ENCODE measurements at regions not wholly inside any gene's neighbourhood (a gene's known extent, or its start where the extent isn't known, plus 50 kb on each side); places are given as distances from the start of the nearest gene placed in this dataset.

DNA sequence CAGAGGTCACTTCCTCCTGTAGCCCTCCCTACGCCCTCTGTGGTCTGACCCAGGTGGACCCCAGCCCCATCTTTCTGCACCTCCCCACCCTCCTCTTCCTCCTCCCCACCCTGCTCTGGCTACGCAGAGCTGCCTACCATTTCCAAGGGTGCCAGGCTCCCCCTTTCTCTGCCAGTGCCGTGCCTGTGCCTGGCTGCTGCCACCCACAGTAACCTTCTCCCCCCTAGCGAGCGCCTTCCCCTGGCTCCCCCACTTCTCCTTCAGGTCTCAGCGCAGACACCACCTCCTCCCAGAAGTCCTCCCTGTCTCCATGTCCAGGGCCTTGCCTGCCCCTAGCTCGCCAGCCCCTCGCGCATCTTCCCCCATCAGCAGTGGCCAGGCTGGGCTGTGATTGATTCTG lies 471.5 kb downstream of the PTPRU start:
- no peak for DNase-seq (ENCODE audit: low spot score)

DNA sequence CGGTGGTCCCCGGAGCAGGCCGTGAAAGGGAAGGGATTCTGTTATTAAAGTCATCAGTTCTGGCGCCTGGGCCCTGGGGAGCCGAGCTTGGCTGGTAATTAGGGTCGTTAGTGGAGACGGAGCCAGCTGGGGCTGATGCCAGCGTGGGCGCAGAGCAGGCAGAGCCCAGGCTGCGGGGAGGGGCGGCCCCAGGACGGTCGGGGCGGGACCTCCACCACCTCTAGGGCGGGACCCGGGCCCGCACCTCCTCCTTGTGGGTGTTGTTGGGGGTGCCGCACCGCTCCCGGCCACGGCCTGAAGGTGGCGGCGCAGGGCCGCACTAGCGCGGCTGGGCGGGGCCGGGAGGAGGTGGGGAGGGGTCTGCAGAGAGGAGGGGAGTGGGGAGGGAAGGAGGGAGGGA lies 470.6 kb downstream of the PTPRU start:
- peak; percentile 45 for DNase-seq (ENCODE audit: low spot score)

DNA sequence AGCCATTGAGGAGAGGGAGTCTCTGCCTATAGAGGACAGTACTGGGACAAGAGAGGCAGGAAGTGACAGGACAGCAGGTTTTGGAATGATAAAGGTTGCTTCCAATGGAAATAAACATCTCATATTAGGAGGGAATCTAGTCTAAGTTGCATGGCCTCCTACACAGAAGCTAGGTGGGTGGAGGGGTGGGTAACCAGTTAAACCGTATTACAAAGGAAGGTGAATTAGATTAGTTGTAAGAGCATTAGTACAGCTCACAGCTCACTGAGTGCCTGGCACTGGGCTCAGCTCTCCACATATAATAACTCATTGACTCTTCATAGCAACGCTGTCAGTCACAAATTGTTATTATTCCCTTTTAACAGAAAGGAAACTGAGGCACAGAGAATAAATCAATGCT lies 468.1 kb downstream of the PTPRU start:
- no peak for DNase-seq (ENCODE audit: low spot score)

DNA sequence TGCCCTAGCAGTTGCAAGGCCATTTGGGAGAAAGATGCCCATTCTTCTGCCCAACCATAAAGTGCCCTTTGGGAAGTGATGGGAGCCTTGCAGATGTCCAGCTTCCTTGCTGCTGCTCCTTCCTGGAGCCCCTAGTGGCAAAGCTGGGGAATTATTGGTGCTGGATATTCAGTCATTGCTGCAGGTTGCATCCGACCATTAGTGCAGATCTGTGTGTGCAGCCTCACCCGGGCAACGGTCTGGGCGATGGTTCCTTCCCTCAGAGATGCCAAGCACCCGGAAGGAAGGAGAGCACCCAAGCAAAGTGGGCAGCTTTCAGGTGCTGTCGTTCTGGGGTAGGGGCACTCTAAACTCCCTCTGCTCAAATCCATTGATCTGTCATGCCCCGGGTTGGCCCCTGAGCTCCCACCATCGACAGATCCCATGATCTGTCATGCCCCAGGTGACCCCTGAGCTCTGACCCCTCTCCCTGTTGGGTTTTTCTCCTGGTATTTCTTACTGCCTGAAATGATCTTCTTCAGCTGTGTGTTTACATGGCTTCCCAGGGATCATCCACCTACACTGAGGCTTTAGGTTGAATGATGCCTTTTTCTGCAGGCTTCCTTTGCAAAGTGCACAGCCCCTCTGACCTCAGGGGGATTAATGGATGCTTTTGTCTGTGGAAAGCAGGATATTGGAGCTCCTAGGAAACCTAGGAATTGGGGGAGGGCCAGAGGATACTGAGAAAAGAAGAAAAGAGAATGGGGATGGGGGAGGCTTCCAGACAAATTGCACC lies 467.5 kb downstream of the PTPRU start:
- DNase-seq (ENCODE audit: low spot score) = peak; percentile 61

DNA sequence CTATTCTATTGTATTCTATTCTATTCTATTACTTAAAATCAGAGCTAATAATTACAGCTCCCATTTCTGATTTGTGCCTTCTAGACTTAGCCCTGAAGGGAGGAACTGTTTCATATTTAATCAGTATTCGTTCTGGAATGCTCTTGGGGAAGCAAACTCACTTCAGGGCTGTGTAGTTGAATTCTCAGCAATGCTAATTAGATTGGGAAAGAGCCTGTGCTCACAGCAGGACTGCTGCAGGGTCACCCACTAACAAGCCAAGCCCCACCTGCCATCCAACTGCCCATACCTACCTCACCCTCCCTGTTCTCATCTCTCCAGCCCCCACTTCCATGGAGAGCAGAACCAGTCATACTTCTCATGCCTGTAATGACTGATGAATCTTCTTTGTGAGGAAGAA lies 464.2 kb downstream of the PTPRU start:
- DNase-seq (ENCODE audit: low spot score) = no peak

DNA sequence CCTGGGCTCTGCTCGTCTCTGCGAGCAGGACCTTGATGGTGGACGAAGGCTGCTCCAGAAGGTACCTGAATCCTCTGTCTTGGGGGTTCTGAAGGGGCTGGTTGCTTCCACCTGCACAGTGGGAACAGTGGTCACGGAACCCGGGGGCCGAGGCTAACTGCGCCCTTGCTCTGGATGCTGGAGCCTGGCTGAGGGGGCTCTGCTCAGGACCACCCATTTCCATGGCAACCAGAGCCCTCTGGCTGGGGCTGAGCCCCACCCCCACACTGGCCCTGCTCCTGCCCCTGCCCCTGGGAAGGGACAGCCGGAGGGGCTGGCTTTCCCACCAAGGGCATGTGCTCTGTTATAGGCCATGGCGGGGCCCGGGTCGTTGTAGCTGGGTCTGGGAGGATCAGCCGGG lies 462.3 kb downstream of the PTPRU start:
- DNase-seq (ENCODE audit: low spot score) = no peak

DNA sequence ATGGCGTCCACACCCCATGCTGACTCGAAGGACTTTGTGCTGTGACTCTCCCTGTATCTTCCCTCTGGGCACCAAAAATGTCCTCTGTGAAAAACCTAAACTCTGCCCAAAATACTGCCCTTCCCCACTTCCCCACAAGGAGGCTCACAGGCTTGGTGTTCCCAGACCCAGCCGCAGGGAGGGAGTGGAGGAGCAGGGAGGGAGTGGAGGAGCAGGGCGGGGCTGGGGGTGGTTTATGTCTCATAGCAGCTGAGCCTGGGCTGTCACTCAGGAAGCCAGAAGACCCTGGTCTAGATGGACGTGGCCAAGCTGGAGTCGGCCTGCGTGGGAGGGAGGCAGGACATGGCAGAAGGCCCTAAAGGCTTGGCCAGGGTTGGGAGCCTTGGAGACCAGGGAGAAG lies 461.7 kb downstream of the PTPRU start:
- DNase-seq (ENCODE audit: low spot score) = peak; percentile 46

DNA sequence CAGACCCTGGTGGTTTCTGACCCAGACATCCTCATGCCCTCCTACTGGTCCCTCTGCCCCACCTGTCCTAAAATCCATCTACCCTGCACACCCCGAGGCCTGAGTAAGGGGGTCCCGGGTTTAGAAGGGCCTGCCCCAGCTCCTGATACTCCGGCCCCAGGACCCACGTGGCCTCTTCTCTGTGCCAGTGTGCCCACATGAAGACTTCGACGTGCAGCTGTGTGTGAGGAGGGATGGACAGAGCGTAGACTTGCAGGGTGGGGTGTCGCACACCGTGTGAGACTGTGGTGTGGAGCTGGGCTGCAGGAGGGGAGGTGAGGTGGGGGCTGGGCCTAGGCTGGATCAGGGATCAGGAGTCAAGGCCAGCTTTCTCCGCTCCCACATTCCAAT lies 461.1 kb downstream of the PTPRU start:
- no peak for DNase-seq (ENCODE audit: low spot score)

DNA sequence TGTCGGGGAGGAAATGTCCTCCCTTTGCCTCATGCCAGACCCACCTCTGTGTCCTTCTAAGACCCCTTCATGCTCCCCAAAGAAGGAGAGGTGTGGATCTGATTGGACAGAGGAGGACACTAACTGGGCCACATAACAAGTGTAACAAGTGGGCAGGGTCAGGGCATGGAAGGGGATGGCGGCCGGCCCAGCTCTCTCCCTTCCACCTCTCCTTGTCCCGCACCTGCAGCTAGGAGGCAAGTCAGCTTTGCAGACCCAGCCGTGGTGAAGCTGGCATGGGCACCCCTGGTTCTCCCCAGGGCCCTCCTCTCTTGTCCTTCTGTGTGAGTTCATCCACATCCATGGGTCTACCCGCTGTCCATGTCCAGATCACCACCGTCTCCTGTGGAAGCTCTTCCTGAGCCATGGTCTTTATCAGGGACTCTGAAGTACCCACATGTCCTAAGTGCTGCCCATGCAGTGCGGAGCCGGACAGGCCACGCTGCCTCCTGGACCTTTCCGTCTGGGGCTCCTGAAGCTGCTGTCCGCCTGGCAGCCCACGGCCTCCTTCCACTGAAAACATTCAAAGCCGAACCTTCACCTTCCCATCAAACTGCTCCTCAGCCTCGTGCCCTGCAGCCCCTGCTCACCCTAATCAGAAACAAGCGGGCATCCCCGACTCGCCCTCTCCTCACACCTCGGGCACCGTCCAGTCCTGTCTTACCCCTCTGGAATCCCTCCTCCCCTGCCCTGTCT lies 460.5 kb downstream of the PTPRU start:
- no peak for DNase-seq (ENCODE audit: low spot score)

DNA sequence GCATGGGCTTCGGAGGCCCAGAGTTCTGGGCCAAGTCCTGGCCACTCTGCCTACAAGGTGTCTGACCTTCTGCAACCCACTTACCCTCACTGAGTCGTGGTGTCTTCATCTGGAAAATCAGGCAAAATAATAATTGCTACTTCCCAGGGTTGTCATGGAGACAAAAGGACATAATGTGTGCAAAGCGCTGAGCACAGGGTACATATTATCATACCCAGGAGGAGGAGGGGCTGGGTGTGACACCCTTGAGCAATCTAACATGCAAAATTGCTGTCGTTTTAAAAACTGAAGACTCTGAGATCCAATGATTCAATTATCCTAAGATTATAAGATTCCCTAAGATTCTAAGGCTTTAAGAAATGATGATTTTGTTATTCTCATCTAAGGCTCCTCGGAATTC lies 459.5 kb downstream of the PTPRU start:
- no peak for DNase-seq (ENCODE audit: low spot score)

DNA sequence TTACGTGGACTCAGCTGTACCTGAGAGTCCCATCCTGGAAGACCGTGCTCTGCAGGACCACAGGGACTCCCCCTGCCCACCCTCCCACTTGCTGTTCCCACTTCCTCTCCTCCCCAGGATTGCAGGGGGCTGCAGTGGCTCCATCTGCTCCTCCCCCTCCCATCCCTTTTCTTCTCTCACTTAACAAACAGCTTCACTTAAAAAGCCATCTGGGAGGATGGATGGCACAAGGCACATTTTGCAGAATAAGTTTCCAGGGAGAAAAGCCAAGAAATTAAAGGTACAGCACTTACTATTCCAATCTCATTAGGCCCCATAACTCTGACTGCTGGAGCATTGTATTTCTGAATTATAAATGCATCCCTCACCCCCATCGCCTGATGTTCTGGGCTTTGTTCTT lies 458.7 kb downstream of the PTPRU start:
- no peak for DNase-seq (ENCODE audit: low spot score)

DNA sequence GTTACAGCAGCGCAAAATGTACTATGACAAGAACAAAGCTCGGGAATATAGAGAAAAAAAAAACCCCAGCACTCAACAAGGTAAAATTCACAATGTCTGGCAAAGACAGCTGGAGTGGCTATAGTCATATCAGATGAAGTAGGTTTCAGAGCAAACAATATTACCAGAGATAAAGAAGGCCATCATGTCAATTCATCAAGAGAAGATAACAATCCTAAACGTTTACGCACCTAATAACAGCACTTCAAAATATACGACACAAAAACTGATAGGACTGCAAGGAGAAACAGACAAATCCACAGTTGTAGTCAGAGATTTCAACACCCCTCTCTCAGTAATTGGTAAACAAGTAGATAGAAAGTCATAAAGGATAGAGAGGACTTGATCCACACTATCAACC lies 455.2 kb downstream of the PTPRU start:
- DNase-seq (ENCODE audit: low spot score) = no peak

DNA sequence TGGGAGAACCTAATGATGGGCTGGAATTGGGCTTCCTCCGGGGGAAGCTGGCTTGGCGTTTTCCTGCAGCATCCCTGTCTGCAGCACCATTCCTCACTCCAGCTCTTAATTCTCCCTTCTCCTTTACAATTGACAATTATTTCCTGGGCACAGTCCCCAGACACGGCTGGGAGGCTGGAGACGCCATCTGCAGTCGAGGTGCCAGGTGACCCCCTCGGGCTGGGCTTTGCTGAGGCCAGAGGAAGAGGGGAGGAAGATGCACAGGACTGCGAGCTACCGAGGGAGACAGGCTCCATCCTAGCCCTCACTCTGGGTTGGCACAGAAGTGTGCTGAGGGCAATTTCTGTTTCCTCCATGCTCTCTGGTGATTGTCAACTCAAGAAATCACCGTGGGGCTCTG lies 453.8 kb downstream of the PTPRU start:
- DNase-seq (ENCODE audit: low spot score) = no peak

DNA sequence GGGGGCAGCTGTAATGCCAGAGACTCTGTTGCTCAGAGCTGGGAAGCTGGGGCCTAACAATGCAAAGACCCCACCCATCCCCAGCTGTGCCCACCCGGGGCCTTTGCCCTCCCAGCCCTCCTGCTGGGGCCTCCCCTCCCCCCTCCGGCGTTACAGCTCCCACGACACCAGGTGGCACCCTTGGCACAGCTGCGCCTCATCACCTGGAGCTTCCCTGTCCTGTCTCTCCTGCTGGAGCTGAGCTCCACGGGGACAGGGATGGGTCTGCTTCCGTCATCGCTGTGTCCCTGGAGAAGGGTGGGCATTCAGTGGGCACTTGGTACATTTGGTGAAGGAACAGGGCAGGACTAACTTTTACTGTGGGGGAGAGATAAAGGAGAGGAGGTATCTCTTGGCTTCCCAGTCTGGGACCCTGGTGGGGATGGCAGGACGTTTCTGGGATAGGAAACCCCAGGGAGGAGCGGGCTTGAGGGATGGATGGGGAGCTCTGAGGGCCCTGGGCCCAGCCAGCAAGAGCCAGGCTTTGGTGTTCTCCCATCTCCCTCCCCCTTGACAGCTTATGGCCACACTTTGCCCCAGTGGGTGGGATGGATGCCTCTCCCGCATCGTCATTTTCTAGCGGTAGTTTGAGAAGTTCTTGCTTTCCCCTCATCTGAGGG lies 453.2 kb downstream of the PTPRU start:
- DNase-seq (ENCODE audit: low spot score) = no peak

DNA sequence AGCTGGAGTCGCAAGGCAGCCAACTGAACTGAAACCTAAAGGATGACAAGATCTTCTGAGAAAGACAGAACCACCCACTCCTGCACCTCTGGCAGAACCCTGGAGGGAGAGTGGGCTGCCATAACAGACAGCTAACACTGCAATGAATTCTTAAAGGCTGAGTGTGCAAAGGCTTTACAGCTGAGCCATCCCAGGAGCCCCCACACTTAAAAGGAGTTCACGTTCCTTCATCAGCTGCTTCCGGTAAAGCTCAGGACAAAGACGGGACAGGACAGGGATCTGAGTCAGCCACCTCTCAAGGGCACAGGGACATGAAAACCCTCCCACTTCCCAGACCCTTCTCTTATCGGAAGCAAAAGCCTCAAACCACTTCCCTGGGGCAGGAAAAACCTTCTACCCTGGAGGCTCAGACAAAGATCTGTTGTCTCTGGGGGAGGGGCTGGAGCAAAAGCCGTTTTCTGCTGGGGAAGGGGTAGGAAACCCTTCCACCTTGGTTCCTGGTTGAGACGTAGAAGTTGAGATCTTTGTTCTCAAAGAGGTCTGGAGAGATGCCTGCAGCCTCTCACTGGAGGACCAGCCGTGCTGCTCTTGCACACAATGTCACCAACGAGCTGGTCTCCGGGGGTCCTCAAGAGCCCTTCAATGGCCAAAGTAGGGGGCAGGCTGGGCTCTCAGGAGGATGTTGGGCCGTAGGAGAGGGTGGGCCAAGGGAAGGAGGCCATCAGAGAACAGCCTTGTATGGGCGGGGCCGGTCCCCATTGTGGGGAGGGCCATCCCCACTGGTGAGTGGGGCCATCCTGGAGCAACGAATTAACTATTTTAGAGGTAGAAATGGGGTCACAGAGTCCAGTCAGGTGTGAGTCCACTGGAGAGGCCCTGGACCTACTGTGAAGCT lies 452.4 kb downstream of the PTPRU start:
- DNase-seq (ENCODE audit: low spot score) = peak; percentile 34

DNA sequence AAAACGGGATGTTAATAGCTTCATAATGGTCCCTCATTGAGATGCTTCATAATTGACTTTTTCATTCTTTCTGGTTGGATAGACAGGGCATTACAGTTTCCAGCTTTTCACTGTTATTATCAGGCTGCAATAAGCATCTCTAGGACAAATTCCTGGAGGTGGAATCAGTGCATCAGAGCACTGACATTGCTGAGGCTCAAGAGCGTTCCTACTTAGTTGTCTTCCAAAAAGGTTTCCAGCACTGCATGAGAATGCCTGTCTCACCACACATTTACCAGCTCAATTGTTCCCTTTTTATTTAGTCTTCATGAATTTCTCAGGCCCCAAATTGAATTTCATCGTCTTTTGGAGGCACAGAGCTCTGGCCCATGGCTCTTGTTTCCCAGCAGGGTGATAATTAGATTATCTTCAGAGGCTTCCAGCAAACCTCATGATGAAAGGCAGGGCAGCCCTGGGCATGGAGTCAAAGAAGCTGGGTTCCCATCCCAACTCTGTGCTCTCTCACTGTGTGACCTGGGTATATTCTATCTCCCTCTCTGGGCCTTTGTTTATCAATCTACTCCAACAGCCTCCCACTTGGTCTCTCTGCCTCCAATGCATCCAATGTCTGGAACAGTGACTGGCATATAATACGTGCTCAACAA lies 451.4 kb downstream of the PTPRU start:
- no peak for DNase-seq (ENCODE audit: low spot score)

DNA sequence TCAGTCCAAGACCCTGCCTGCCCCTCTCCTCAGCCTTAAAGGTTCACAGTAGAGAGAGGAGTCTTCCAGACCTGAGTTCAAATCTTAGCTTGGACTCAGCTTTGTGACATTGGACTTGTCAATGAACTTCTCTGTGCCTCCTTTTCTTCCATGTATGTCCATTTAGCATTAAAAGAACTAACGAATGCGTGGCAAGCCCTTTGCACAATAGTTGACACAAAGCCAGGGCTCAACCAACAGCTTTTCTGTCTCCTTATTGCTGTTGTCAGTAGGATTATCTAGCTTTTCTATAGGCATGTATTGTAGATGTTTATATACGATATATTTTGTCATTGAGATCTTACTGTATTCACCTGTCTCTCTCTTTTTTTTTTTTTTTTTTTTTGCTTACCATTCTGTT lies 450.8 kb downstream of the PTPRU start:
- DNase-seq (ENCODE audit: low spot score) = no peak

DNA sequence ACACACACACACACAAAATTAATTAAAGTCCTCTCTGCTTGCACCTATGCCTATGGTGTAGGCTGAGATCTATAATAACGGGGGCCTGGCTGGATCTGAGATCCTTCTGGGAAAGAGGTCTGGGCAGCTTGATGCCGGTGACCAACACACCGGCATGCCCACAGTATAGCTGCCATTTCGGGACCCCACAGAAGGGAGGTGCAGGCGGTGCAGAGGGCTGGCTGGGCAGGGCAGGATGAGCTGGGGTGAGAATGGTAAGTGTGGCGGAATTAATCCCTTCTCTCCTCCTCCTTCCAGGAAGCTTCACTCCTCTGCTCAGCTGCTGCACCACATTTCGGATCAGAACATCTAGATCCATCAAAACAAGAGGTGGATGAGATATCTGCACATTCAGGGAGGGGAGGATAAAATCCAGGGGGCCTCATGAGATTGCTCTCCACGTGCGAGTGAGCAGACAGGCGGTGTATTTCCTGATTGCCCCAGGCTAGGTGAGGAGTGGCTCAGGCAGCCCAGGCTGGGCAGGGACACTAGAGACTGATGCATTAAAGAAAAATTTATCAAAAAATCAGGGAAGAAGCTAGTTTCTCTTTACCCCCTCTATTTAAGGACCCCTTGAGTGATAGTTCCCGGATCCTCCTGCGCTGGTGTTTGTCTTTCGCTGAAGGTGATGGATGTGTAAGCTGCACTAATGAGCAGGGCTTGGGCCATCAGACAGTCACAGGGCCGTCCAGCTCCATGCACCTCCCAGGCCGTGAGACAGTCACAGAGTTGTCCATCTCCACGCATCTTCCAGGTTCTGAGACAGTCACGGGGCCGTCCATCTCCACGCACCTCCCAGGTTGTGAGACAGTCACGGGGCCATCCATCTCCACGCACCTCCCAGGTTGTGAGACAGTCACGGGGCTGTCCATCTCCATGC lies 449.9 kb downstream of the PTPRU start:
- DNase-seq (ENCODE audit: low spot score) = no peak

DNA sequence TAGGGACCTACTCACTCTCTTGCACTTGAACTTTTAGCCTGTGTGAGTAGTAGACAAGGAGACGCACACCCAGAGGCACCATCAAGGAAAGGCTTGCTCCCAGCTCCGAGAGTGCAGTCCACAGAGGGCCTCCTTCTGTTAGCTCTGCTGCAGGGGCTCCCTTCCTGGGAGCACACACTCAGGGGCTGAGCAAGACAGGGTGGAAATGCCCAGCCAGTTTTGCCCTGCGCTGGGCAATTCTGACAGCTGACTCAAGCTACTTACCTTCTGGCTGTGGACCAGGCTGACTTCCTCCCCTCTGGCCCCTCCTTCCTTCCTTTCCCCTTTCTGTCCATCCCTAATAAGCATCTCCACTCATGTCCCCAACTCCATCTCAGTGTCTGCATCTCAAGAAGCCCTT lies 449.1 kb downstream of the PTPRU start:
- no peak for DNase-seq (ENCODE audit: low spot score)

DNA sequence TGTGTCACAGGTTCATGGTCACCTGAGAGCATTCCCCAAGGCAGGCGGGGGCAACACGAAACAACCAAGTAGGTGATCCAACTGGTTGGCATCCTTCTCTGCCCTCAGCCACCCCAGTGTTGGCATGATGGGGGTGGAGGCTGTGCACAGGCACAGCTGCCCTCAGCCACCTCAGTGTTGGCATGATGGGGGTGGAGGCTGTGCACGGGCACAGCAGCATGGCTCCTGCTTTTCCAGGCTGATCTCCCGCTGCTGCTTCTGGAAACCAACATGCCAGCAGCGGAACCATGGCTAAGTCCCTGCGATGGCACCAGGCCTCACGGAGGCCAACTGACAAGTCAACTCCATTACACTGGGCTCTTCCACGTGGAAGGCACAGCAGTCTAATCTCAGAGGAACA lies 447.8 kb downstream of the PTPRU start:
- DNase-seq (ENCODE audit: low spot score) = no peak

DNA sequence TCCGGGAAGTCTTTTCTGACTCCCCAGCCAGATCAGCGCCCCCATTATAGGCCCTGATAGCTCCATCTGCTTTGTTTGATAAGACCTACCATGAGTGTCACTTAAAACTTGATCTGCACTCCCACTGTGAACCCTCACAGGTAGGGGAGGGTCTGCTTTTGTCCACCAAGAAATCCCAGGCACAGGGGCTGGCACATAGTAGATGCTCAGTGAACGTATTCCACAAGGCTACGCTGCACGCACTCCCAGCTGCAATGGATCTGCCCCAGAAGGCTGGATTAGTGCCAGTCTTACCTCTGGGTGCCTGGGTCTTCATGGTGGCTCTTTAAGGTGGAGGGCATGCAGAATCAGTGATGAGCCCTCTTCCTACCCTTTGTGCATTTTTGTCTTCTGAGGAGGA lies 447.1 kb downstream of the PTPRU start:
- no peak for DNase-seq (ENCODE audit: low spot score)

All from COLO829 (cell line).